RWPE2 (cell line): ENCODE measurements at regions not wholly inside any gene's neighbourhood (a gene's known extent, or its start where the extent isn't known, plus 50 kb on each side); places are given as distances from the start of the nearest gene placed in this dataset.
A peak's percentile ranks its signal among the peaks of the same experiment; 100 is the strongest.
"Not testable (repeated sequence)": the region's sequence is repeated elsewhere in the genome, so short reads cannot be mapped to it uniquely, and the experiment has no call there.

Experiments used
- ATAC-seq: fragments of 200-7000 bp; cut with Tn5 transposase; 3 replicates; pipeline ENCODE4 v1.9.1; 2021; ENCODE audit warnings: low read depth
- DNase-seq: peaks from one replicate; pipeline ENCODE4 v3.0.0-alpha.2; 2020; ENCODE audit warnings: low spot score
- H3K27ac ChIP-seq: fragments of 450-650 bp; 2 replicates; pipeline ENCODE4 v1.5.1; 2017; ENCODE audit warnings: mild to moderate bottlenecking; ENCODE audit not compliant: poor library complexity, severe bottlenecking
- H3K27me3 ChIP-seq: fragments of 250-450 bp; sonication (Bioruptor Pico); 2 replicates; pipeline ENCODE4 v1.5.1; 2021; ENCODE audit warnings: mild to moderate bottlenecking, moderate library complexity; ENCODE audit not compliant: insufficient read depth, poor library complexity, severe bottlenecking
- H3K36me3 ChIP-seq: fragments of 250-450 bp; sonication (Bioruptor Pico); 2 replicates; pipeline ENCODE4 v1.5.1; 2020; ENCODE audit warnings: low read depth, mild to moderate bottlenecking, moderate library complexity
- H3K4me1 ChIP-seq: fragments of 250-450 bp; sonication (Bioruptor Pico); 2 replicates; pipeline ENCODE4 v1.5.1; 2021; ENCODE audit warnings: mild to moderate bottlenecking, moderate library complexity; ENCODE audit not compliant: insufficient read depth, poor library complexity, severe bottlenecking
- H3K4me3 ChIP-seq: fragments of 250-450 bp; sonication (Bioruptor Pico); 2 replicates; pipeline ENCODE4 v1.5.1; 2021; ENCODE audit warnings: mild to moderate bottlenecking, moderate library complexity; ENCODE audit not compliant: severe bottlenecking
- H3K9me3 ChIP-seq: fragments of 250-450 bp; sonication (Bioruptor Pico); 2 replicates; pipeline ENCODE4 v1.5.1; 2021; ENCODE audit warnings: mild to moderate bottlenecking, moderate library complexity; ENCODE audit not compliant: severe bottlenecking
- TF ChIP-seq, protein P1 (sequence below): fragments of 450-650 bp; IDR thresholded peaks from one replicate; pipeline ENCODE4 v1.5.1; 2017; ENCODE audit warnings: mild to moderate bottlenecking, moderate library complexity; ENCODE audit not compliant: poor library complexity, severe bottlenecking

- no peaks in the 10 kb centered on the region for H3K36me3 ChIP-seq
- H3K4me1 ChIP-seq: peaks cover 17% of the 10 kb centered on the region
- H3K27me3 ChIP-seq: no peaks in the 10 kb centered on the region
- TF ChIP-seq, protein P1, sequence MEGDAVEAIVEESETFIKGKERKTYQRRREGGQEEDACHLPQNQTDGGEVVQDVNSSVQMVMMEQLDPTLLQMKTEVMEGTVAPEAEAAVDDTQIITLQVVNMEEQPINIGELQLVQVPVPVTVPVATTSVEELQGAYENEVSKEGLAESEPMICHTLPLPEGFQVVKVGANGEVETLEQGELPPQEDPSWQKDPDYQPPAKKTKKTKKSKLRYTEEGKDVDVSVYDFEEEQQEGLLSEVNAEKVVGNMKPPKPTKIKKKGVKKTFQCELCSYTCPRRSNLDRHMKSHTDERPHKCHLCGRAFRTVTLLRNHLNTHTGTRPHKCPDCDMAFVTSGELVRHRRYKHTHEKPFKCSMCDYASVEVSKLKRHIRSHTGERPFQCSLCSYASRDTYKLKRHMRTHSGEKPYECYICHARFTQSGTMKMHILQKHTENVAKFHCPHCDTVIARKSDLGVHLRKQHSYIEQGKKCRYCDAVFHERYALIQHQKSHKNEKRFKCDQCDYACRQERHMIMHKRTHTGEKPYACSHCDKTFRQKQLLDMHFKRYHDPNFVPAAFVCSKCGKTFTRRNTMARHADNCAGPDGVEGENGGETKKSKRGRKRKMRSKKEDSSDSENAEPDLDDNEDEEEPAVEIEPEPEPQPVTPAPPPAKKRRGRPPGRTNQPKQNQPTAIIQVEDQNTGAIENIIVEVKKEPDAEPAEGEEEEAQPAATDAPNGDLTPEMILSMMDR: peak; percentile 19
- ATAC-seq (peak; percentile 94), DNase-seq (no peak)
- H3K4me3 ChIP-seq: no peak overlapping the region
- no peaks in the 10 kb centered on the region for H3K9me3 ChIP-seq
- peak overlapping the region; percentile 43 for H3K27ac ChIP-seq
These were observed 386.0 kb downstream of the KIF20B start for GRCh38 chr10:90087197-90088023.

DNA sequence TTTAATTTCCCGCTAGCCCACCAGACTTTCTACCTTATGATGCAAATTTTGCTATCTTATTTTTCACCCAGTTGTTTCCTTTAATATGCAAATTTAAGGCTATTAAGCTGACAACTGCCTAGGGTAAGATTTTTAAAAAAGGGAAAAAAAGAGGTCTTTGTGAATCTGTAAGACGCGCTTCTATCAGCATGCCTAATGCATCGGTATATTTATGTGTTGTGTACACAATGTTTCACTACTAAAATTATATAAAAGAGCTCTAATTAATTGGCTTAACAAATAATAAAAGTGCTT lies 386.6 kb downstream of the KIF20B start:
- no peak for ATAC-seq
- TF ChIP-seq, protein P1: no peak
- Histone ChIP-seq H3K27ac (peak overlapping the region; percentile 43), H3K9me3 (no peaks in the 10 kb centered on the region), H3K27me3 (no peaks in the 10 kb centered on the region), H3K36me3 (no peaks in the 10 kb centered on the region), H3K4me3 (no peak overlapping the region), H3K4me1 (peaks cover 17% of the 10 kb centered on the region)
- no peak for DNase-seq

DNA sequence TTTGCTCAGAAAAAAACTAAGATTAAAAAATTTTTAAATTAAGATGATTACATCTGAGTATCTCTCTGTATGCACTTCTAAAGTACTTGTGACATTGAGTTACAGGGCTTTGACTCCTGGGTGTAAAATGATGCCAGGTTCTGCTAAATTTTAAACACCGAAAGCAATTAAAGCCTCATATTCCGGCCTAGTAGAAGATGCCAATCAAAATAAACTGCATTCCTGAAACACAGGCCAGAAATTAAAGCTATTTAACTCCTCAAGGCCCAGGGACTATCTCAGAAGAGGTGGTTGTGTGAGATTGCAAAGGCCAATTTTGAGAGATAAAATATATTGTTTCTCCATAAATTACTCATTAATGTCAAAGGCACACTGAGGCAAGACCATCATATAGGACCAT lies 388.3 kb downstream of the KIF20B start:
- Histone ChIP-seq H3K27ac (no peak overlapping the region), H3K4me3 (no peak overlapping the region), H3K27me3 (no peaks in the 10 kb centered on the region), H3K36me3 (no peaks in the 10 kb centered on the region), H3K4me1 (peaks cover 17% of the 10 kb centered on the region), H3K9me3 (no peaks in the 10 kb centered on the region)
- DNase-seq (no peak), ATAC-seq (no peak)
- TF ChIP-seq, protein P1: no peak

GRCh38 chr10:90096196-90096595 lies 394.8 kb downstream of the KIF20B start:
- Histone ChIP-seq H3K36me3 (no peaks in the 10 kb centered on the region), H3K4me3 (no peak overlapping the region), H3K27ac (no peak overlapping the region), H3K4me1 (no peaks in the 10 kb centered on the region), H3K9me3 (no peaks in the 10 kb centered on the region), H3K27me3 (no peaks in the 10 kb centered on the region)
- ATAC-seq (no peak), DNase-seq (no peak)
- TF ChIP-seq, protein P1: no peak

- DNase-seq, H3K4me1 ChIP-seq, H3K9me3 ChIP-seq, H3K27me3 ChIP-seq, H3K36me3 ChIP-seq, H3K4me3 ChIP-seq, H3K27ac ChIP-seq, ATAC-seq: not testable (repeated sequence)
These were observed 406.2 kb downstream of the KIF20B start for GRCh38 chr10:90107581-90107980.
